Panc1 (cell line): ENCODE measurements at regions not wholly inside any gene's neighbourhood (a gene's known extent, or its start where the extent isn't known, plus 50 kb on each side); places are given as distances from the start of the nearest gene placed in this dataset.

Source experiments
- POLR2AphosphoS5 ChIP-seq: IDR thresholded peaks from 2 replicates; pipeline ENCODE4 v1.6.1; 2012; ENCODE audit warnings: mild to moderate bottlenecking, low read depth, low read length, moderate library complexity
- SIN3A ChIP-seq: IDR thresholded peaks from 2 replicates; pipeline ENCODE4 v1.6.1; 2012; ENCODE audit warnings: low read depth, mild to moderate bottlenecking, low read length, moderate library complexity, borderline replicate concordance; ENCODE audit not compliant: insufficient read depth
- TCF7L2 ChIP-seq: IDR thresholded peaks from 2 replicates; pipeline ENCODE4 v1.6.1; 2011; ENCODE audit warnings: mild to moderate bottlenecking, low read depth, low read length, inconsistent platforms
- TF ChIP-seq, protein P1 (sequence below): fragments of 450-650 bp; IDR thresholded peaks from 2 replicates; pipeline ENCODE4 v1.5.1; 2017; ENCODE audit warnings: mild to moderate bottlenecking
- TF ChIP-seq, protein P2 (sequence below), 2 experiments: IDR thresholded peaks; 2 replicates each; pipeline ENCODE4 v1.6.1; 2011 to 2012; ENCODE audit warnings: low read depth in 2 of 2, control low read depth in 1 of 2, low read length in 1 of 2, mild to moderate bottlenecking in 1 of 2, moderate library complexity in 1 of 2; ENCODE audit not compliant: insufficient read depth in 1 of 2

DNA sequence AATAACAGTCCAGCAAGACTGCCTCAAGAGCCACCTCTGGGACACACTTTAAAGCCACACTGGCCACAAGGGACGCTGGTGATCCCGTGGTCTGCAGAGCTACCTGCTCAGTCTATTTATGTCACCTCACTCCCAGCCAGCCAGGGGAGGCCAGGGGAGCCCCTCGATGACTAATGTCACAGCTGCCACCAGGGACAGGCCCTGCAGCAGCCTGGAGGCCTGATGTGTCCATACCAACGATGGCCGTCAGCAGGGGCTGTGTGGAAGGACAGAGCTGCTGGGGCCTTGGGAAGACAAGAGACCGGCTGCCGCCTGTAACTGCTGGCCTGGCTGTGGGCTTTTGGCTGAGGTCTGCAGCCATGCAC, 71.0 kb downstream of the SIK1 start:
- TF ChIP-seq, protein P1, sequence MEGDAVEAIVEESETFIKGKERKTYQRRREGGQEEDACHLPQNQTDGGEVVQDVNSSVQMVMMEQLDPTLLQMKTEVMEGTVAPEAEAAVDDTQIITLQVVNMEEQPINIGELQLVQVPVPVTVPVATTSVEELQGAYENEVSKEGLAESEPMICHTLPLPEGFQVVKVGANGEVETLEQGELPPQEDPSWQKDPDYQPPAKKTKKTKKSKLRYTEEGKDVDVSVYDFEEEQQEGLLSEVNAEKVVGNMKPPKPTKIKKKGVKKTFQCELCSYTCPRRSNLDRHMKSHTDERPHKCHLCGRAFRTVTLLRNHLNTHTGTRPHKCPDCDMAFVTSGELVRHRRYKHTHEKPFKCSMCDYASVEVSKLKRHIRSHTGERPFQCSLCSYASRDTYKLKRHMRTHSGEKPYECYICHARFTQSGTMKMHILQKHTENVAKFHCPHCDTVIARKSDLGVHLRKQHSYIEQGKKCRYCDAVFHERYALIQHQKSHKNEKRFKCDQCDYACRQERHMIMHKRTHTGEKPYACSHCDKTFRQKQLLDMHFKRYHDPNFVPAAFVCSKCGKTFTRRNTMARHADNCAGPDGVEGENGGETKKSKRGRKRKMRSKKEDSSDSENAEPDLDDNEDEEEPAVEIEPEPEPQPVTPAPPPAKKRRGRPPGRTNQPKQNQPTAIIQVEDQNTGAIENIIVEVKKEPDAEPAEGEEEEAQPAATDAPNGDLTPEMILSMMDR: no peak
- TF ChIP-seq SIN3A: no peak
- TF ChIP-seq POLR2AphosphoS5: no peak
- TF ChIP-seq, protein P2, sequence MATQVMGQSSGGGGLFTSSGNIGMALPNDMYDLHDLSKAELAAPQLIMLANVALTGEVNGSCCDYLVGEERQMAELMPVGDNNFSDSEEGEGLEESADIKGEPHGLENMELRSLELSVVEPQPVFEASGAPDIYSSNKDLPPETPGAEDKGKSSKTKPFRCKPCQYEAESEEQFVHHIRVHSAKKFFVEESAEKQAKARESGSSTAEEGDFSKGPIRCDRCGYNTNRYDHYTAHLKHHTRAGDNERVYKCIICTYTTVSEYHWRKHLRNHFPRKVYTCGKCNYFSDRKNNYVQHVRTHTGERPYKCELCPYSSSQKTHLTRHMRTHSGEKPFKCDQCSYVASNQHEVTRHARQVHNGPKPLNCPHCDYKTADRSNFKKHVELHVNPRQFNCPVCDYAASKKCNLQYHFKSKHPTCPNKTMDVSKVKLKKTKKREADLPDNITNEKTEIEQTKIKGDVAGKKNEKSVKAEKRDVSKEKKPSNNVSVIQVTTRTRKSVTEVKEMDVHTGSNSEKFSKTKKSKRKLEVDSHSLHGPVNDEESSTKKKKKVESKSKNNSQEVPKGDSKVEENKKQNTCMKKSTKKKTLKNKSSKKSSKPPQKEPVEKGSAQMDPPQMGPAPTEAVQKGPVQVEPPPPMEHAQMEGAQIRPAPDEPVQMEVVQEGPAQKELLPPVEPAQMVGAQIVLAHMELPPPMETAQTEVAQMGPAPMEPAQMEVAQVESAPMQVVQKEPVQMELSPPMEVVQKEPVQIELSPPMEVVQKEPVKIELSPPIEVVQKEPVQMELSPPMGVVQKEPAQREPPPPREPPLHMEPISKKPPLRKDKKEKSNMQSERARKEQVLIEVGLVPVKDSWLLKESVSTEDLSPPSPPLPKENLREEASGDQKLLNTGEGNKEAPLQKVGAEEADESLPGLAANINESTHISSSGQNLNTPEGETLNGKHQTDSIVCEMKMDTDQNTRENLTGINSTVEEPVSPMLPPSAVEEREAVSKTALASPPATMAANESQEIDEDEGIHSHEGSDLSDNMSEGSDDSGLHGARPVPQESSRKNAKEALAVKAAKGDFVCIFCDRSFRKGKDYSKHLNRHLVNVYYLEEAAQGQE (IDR thresholded peaks at IDR 0.05; ENCODE audit: insufficient read depth in 1 of 2, low read depth in 2 of 2, low read length in 1 of 2): no peak
- TF ChIP-seq TCF7L2: no peak
